PFSK-1 (cell line): ENCODE measurements at regions not wholly inside any gene's neighbourhood (a gene's known extent, or its start where the extent isn't known, plus 50 kb on each side); places are given as distances from the start of the nearest gene placed in this dataset.

ENCODE experiments used
- FOXP2 ChIP-seq: optimal IDR thresholded peaks from 2 replicates; pipeline ENCODE3; 2011; ENCODE audit warnings: borderline replicate concordance, control low read depth, inconsistent platforms; ENCODE audit not compliant: insufficient read depth; ENCODE audit errors: extremely low read length, extremely low read depth
- REST ChIP-seq, 2 experiments: IDR thresholded peaks; 2 replicates each; pipeline versions ENCODE4 v1.6.1 to v1.8.0; 2011 to 2012; ENCODE audit warnings: low read depth in 2 of 2, low read length in 2 of 2, control low read depth in 1 of 2, inconsistent platforms in 1 of 2, mild to moderate bottlenecking in 1 of 2, moderate library complexity in 1 of 2; ENCODE audit not compliant: insufficient read depth in 1 of 2
- TAF1 ChIP-seq: IDR thresholded peaks from 2 replicates; pipeline ENCODE4 v1.6.1; 2012; ENCODE audit warnings: low read length, control low read depth, borderline replicate concordance; ENCODE audit not compliant: insufficient read depth

DNA sequence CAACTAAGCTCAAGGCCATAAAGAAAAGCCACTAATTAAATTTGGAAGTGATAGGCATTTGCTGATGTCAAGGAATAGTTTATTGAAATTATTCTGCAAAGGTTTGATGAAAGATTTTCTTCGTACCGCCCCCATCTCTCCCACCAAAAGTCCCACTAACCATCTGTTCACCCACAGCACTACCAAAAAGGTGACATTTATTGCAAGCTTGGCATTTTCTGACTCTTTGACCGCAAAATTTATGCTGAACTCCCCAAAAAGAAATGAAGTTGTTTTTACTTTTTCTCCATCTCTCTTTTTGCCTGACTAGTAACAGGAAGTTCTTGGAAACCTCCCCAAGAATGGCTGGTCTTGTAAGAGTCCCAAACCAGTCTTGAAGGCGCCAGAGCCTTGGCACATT lies 384.9 kb upstream of the SOX9 start:
- TF ChIP-seq TAF1 (no peak), FOXP2 (no peak), REST (IDR thresholded peaks at IDR 0.05; ENCODE audit: insufficient read depth in 1 of 2, low read depth in 2 of 2, low read length in 2 of 2) (no peak)
